Esophagus mucosa (tissue), 1 donor: ENCODE measurements at regions not wholly inside any gene's neighbourhood (a gene's known extent, or its start where the extent isn't known, plus 50 kb on each side); places are given as distances from the start of the nearest gene placed in this dataset.
"Not testable (repeated sequence)": the region's sequence is repeated elsewhere in the genome, so short reads cannot be mapped to it uniquely, and the experiment has no call there.

Experiments used
- ATAC-seq: fragments of 200-7000 bp; cut with Tn5 transposase; one replicate; pipeline ENCODE4 v1.9.1; 2020
- donor health status: DM: yes; HTN: yes; CAD: no.

DNA sequence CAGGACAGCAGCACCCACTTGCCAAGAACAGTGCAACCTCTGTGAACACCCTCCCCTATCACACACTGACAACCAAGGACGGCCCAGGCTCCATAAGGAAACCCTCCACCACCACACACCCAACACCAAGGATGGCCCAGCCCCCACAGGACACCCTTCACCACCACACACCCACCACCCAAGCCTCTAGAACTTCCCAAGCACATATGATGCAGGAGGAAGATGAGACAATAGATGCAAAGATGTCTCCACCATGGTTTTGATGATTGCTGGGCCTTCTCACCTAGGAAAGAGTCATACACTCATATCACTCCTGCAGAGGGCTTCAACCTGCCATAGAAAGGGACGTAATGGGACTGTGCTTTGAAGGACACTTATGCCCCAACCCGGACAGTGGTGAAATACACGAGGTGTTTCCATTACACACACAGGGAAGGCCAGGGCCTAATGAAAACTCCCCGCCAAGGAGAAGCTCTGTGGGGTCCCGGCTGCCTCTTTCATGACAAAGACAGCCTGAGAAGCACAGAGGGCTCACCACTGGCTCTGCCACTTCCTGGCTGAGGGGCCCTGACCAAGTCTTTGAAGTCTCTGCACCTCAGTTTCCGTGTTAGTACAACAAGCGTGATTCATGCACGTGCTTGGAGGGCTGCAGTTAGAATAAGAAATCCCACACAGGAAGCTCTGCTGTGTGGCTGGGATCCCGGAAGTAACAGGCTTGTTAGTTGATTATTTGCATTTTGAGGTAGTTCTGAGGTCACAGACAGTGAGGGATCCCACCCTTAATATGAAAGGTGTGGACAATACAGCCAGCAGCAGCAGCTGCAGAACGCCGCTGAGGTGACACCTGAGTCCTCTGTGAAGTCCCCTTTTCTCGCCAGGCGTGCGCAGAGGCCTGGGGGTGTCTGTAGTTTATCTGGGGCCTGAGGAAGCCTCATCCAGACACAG, 61.9 kb upstream of the ATP12A start:
- ATAC-seq, result peak; percentile 43

DNA sequence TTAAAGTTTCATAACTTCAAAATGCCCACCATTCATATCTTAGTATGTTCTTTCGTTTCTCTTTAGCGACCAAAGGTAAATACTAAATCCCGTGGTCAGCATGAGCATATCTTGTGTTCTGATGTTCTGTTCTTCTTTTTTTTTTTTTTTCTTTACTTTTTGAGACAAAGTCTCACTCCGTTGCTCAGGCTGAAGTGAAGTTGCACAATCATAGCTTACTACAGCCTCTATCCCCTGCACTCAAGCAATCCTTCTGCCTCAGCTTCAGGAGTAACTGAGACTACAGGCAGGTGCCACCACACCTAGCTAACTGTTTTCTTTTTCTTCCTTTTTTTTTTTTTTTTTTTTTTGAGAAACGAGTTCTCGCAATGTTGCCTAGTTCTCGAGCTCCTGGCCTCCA, 60.9 kb upstream of the ATP12A start:
- no peak for ATAC-seq

- ATAC-seq, result not testable (repeated sequence)
These were observed 57.6 kb upstream of the ATP12A start for GRCh38 chr13:24622481-24623148.

- ATAC-seq, result no peak
These were observed 57.0 kb upstream of the ATP12A start for GRCh38 chr13:24623149-24623665.

- ATAC-seq, result no peak
These were observed 55.8 kb upstream of the ATP12A start for GRCh38 chr13:24624363-24624762.

GRCh38 chr13:24624801-24625231, 55.4 kb upstream of the ATP12A start:
- no peak for ATAC-seq

DNA sequence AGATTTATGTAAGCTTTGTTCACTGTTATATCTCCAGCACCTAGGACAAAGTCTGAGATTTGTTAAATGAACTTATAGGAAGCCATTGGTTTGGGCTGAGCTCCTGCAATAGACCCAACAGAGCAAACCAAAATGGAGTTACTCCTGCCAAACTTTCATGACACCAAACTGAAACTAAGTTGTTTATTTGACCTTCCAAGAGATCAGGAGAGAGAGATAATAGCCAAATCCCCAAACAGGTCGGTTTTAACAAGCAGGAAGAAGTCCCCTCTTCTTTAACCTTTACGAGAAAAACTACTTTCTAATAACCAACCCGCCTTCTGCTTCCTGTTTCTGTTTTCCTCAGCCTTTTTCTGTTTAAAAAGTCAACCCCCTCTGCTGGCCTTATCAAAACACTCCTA, 54.9 kb upstream of the ATP12A start:
- ATAC-seq, result no peak

GRCh38 chr13:24625870-24626849, 54.0 kb upstream of the ATP12A start:
- peak; percentile 45 for ATAC-seq

DNA sequence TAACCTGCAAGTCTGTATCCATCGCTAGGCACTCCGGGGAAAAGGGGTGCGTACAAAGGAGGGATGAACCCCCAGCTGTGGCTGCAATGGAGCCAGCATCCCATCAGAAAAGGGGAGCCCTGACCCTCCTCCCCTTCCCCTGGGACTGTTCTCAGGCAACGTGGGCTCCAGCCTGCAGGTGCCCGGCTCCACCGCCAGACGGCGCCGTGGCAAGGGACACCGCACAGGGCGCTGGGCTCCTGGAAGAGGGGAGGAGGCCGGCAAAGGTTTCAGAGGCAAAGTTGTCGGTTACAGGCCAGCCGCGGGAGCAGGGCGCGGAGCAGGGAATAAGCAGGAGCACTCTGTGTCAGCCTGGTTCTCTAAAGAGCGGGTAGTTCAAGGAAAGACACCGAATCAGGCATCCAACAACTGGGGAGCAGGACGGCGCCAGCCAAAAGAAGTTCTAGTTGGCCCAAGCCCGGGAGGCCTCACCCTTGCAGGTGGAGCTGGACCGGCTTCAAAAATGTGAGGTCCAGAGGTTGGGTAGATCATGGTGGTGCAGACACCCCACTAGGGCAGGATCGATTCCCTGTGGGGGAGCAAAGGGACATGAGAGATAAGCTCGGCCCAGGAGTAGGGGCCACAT, 53.0 kb upstream of the ATP12A start:
- ATAC-seq, result peak; percentile 23

DNA sequence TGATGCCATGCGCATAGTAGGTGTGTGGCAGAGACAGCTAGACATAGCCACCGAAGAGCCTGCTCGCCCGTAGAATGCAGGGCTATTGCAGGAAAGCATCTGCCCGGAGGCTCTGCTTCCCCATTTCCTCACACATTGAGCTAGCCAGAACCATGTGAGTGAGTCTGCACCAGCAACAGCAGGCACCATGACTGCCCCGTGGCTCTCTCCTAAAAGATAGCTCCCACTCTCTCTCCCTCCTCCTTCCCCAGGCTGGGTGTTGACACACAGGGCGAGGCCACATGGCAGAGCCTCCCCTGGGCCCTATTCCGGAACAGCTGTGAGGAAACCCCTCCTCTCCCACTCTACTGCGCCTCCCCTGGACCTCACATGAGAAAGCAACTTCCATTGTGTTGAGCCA, 52.3 kb upstream of the ATP12A start:
- ATAC-seq, result no peak

DNA sequence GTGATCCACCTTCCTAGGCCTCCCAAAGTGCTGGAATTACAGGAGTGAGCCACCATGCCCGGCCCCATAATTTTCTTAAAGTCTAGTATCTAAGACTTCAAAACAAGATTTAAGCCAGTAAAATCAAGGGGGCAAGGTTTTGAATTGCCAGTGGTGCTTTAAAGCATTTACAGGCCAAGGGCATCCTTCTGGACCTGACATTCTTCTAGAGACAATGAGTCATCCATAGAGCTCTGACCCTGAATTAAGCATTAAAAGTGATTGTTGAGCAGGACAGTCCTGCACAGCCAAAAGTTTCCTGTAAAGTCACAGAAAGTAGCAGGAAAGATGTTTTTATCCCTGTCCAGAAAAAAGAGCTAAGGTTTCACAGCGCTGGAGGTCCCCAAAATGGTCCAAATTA, 50.9 kb upstream of the ATP12A start:
- ATAC-seq, result no peak

GRCh38 chr13:24630121-24630520, 50.1 kb upstream of the ATP12A start:
- no peak for ATAC-seq
